T-helper 1 cell treated with Interleukin-12 subunit alpha and Interleukin-12 subunit beta and Interleukin-4 antibody, amounts not matched to agents 30 μg/mL and 1 μg/mL, for 36 hours (primary cell): ENCODE measurements at regions not wholly inside any gene's neighbourhood (a gene's known extent, or its start where the extent isn't known, plus 50 kb on each side); places are given as distances from the start of the nearest gene placed in this dataset.

Source experiments
- H3K27ac Mint-ChIP-seq: one replicate; pipeline ENCODE4 v1.8.0; 2021; ENCODE audit warnings: mild to moderate bottlenecking, mixed read lengths
- H3K27me3 Mint-ChIP-seq: one replicate; pipeline ENCODE4 v1.8.0; 2021; ENCODE audit warnings: low read depth, mixed read lengths
- H3K36me3 Mint-ChIP-seq: one replicate; pipeline ENCODE4 v1.8.0; 2021; ENCODE audit warnings: low read depth, mixed read lengths
- H3K4me1 Mint-ChIP-seq: one replicate; pipeline ENCODE4 v1.8.0; 2021; ENCODE audit warnings: low read depth, mixed read lengths
- H3K4me3 Mint-ChIP-seq: one replicate; pipeline ENCODE4 v1.8.0; 2021; ENCODE audit warnings: mild to moderate bottlenecking, moderate library complexity, mixed read lengths
- H3K9me3 Mint-ChIP-seq: one replicate; pipeline ENCODE4 v1.8.0; 2021; ENCODE audit warnings: mixed read lengths

DNA sequence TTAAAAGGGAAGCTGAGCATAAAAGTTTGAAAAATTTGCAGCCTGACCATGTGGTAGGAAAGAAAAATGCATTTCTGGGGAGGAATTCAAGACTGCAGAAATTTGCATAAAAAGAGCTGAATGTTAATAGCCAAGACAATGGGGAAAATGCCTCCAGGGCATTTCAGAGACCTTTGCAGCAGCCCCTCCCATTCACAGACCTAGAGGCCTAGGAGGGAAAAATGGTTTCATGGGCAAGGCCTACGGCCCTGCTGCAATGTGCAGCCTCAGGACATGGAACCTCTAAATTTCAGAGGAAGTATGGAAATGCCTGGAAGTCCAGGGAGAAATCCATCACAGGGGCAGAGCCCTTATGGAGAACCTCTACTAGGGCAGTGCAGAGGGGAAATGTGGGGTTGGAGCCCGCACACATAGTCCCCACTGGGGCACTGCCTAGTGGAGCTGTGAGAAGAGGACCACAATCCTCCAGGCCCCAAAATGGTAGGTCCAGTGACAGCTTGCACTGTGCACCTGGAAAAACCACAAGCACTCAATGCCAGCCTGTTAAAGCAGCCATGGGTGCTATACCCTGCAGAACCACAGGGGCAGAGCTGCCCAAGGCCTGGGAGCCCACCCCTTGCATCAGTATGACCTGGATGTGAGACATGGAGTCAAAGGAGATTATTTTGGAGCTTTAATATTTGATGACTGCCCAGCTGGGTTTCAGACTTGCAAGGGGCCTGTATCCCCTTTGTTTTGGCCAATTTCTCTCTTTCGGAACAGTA lies 243.8 kb downstream of the DNAJB9 start:
- Mint-ChIP-seq H3K36me3 (no peaks in the 10 kb centered on the region), H3K9me3 (no peaks in the 10 kb centered on the region), H3K4me3 (no peak overlapping the region), H3K4me1 (no peaks in the 10 kb centered on the region), H3K27ac (no peak overlapping the region), H3K27me3 (no peaks in the 10 kb centered on the region)

DNA sequence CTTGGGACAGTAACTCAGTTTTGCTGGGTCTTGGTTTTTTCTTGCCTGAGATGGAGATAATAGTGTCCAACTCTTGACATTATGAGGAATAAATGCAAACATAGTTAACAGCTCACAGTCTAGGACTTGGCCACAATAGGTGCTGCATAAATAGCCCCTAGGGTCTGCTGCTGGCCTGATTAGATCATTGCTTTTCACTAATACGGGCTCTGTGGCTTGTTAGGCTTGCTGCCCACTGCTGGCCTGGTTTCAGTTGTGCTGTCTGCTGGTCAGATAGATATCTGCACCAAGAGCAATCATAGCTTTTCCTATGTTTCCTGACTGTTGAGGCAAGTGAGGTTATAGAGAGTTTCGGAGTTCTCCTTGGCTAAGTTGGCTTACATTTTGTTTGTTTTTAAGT lies 246.1 kb downstream of the DNAJB9 start:
- Mint-ChIP-seq H3K9me3 (no peaks in the 10 kb centered on the region), H3K4me3 (no peak overlapping the region), H3K27me3 (no peaks in the 10 kb centered on the region), H3K27ac (no peak overlapping the region), H3K4me1 (no peaks in the 10 kb centered on the region), H3K36me3 (no peaks in the 10 kb centered on the region)

- Mint-ChIP-seq H3K27me3 (no peaks in the 10 kb centered on the region), H3K4me3 (no peak overlapping the region), H3K36me3 (no peaks in the 10 kb centered on the region), H3K4me1 (no peaks in the 10 kb centered on the region), H3K27ac (no peak overlapping the region), H3K9me3 (no peaks in the 10 kb centered on the region)
Measured at GRCh38 chr7:108818742-108819141, 249.1 kb downstream of the DNAJB9 start.

DNA sequence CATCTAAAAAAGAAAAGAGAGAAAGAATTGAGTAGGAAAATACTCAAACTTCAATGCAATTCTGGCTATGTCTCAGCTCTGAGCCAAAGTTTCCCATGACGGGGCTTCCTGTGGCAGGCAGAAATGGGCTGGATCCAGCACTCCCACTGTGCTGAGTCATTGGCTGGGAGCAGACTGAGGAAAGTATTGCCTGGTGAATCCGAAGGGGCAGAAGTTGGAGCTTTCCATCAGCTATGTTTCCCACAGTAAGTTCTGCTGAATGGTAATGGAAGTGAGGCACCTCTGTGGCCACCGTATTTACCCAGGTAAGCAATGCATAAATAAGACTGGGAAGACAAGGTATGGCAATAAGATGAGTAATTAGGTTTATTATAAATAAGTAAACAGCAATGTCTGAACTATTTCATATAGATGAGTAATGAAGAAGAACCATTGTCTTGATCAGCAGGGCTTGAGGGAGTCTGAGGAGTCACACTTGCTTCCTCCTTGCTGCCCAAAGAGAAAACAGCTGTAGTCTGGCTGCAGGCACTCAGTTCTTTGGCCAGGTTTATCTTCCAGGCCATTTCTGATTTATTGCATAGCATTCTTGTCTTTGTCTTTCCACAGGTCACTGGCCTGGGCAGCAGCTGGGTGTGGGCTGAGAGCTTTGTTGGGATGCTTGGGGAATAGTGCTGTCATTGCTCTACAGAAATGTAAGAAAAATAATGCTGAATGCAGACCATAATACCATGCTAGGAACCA lies 255.3 kb downstream of the DNAJB9 start:
- Mint-ChIP-seq H3K9me3 (no peaks in the 10 kb centered on the region), H3K27me3 (no peaks in the 10 kb centered on the region), H3K4me1 (no peaks in the 10 kb centered on the region), H3K36me3 (no peaks in the 10 kb centered on the region), H3K4me3 (no peak overlapping the region), H3K27ac (no peak overlapping the region)

- Mint-ChIP-seq H3K9me3 (no peaks in the 10 kb centered on the region), H3K27me3 (no peaks in the 10 kb centered on the region), H3K36me3 (no peaks in the 10 kb centered on the region), H3K4me3 (no peak overlapping the region), H3K27ac (no peak overlapping the region), H3K4me1 (no peaks in the 10 kb centered on the region)
Measured at GRCh38 chr7:108825581-108825909, 255.9 kb downstream of the DNAJB9 start.

DNA sequence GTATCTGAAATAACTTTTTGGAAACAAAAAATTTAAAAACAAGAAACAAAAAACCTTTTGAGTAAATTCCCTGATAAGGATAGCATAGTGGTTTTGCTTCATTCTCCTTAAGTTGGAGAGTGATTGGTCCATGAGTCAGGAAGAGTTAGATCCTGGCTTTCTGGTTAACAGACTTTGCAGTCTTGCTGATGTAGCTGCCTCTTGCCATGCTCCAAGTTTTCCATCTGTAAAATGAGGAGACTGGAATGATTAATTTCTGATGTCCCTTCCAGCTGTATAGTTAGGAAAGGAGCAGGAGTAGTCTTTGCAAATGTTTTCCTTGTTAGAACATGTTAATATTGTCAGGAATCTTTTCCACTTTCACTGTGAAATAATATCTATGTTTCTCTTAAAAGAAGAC lies 266.6 kb downstream of the DNAJB9 start:
- Mint-ChIP-seq H3K4me1 (no peaks in the 10 kb centered on the region), H3K9me3 (peaks cover 3% of the 10 kb centered on the region), H3K4me3 (no peak overlapping the region)

DNA sequence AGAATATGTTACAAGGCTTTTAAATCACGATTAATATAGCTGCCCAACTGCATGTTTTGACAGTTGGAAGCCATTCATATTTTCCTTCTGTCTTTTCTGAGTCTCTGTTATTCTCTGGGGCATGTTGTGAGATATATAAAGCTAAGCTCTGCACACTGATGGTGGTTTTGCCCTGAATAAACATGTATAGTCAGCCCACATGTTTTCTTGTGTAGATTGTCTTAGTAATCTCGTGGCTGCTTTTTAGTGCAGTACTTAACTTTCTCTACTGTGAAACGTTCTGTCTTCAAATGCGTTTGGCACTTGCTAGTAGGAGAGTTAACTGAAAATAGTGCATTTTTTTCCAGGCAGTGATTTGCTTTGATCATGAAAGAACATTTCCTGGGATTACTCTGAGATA lies 268.5 kb downstream of the DNAJB9 start:
- no peak overlapping the region for H3K4me3 Mint-ChIP-seq
- H3K9me3 Mint-ChIP-seq: peaks cover 3% of the 10 kb centered on the region
- H3K27ac Mint-ChIP-seq: no peak overlapping the region
- H3K4me1 Mint-ChIP-seq: no peaks in the 10 kb centered on the region
- H3K36me3 Mint-ChIP-seq: no peaks in the 10 kb centered on the region
- no peaks in the 10 kb centered on the region for H3K27me3 Mint-ChIP-seq

More for the DNA sequence above, 266.6 kb downstream of the DNAJB9 start:
- Mint-ChIP-seq H3K36me3 (no peaks in the 10 kb centered on the region), H3K27me3 (no peaks in the 10 kb centered on the region), H3K27ac (no peak overlapping the region)

DNA sequence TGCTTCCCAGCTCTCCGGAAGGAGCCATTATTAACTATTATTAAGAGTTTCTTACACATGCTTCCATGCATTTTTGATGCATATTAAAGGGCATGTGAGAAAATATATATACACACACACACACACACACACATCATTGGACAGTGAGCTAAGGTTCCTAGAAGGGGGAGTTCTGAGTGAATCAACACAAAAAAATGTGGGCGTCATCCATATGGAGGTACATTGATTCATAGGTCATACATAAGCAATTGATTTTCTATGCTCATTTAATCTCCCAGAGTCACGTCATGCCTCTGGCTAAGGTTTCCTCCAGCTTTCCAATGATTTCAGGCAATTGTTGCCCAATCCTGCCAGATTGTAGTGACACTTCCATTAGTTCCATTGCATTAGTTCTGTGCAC lies 269.4 kb downstream of the DNAJB9 start:
- peaks cover 3% of the 10 kb centered on the region for H3K9me3 Mint-ChIP-seq
- H3K27ac Mint-ChIP-seq: no peak overlapping the region
- H3K36me3 Mint-ChIP-seq: no peaks in the 10 kb centered on the region
- no peak overlapping the region for H3K4me3 Mint-ChIP-seq
- H3K27me3 Mint-ChIP-seq: no peaks in the 10 kb centered on the region
- H3K4me1 Mint-ChIP-seq: no peaks in the 10 kb centered on the region

DNA sequence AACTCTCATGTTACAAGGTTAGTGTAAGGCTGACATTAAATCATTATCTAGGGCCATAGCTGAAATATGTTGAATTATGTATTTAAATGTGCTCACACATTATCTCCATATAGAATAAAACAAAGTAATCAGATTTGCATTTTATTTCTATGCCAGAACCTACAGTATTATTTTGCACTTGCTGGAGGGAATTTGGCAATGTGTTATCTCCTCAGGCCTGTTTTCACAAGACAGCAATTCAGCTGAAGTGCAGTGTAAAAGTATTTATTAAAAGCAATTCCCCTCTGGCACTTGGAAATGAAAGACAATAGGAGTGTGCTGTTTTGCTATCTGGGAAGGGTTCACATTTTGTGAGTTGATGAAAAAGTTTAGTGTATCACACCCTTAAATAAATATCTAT lies 276.3 kb downstream of the DNAJB9 start:
- no peaks in the 10 kb centered on the region for H3K36me3 Mint-ChIP-seq
- H3K4me1 Mint-ChIP-seq: no peaks in the 10 kb centered on the region

DNA sequence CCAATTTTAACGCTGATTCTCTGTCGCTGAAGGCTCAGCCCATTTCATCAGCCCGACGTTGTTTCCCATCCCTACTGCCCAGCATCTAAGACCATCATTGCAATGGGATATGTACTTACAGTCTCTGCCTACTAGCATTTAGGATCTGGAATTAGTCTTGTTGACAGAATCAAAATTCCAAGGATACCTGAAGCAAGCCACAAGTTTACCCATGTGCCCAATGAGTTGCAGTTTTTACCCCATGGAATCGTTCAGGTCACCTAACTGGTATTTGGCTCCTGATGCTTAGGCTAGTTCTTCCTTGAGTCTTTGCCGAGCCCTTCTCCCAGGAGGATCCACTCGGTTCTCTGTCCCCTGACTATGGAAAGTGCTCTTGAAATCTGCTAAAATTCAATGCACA lies 276.8 kb downstream of the DNAJB9 start:
- Mint-ChIP-seq H3K27ac (no peak overlapping the region), H3K4me3 (no peak overlapping the region), H3K4me1 (no peaks in the 10 kb centered on the region), H3K27me3 (no peaks in the 10 kb centered on the region), H3K36me3 (no peaks in the 10 kb centered on the region), H3K9me3 (no peaks in the 10 kb centered on the region)

More for the DNA sequence above, 276.3 kb downstream of the DNAJB9 start:
- Mint-ChIP-seq H3K4me3 (no peak overlapping the region), H3K27ac (no peak overlapping the region), H3K9me3 (no peaks in the 10 kb centered on the region), H3K27me3 (no peaks in the 10 kb centered on the region)

DNA sequence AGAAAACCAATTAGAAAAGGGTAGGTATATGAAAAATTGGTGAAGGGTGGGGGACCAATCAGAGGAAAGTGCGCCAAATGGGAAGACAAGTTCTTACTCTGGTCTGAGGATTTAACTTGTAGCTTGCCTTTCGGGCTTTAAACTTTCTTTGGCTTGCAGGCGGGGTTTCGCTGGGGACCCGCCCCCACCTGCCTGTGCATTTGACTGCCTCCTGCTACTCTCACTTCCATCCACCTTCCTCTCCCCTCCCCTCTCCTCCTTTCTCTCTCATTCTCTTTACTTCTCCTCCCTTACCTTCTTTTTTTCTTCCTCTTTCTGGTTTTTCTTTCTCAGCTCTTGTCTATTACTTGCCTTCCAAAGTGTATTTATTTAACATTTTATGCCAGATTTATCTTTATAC lies 278.8 kb downstream of the DNAJB9 start:
- H3K27me3 Mint-ChIP-seq: no peaks in the 10 kb centered on the region
- no peak overlapping the region for H3K27ac Mint-ChIP-seq
- H3K4me3 Mint-ChIP-seq: no peak overlapping the region
- H3K4me1 Mint-ChIP-seq: no peaks in the 10 kb centered on the region
- H3K9me3 Mint-ChIP-seq: no peaks in the 10 kb centered on the region
- H3K36me3 Mint-ChIP-seq: no peaks in the 10 kb centered on the region

DNA sequence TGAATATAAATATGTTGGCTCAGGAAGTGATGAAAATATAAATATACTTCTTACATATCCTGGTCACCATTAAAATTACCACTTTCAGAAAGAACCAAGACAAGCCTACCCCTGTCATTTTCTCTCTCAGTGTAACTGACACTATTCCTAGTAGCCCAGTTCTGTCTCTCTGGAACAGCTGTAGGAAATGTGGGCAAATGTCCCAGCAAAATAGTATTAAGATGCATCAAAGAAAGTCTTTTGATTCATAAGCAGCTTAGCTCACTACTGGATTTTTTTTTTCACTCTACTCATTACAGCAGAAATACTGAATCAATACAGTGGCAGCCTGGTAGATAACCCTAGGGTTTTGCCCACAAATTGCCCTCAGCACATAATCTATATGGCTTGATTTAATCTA lies 290.9 kb downstream of the DNAJB9 start:
- H3K36me3 Mint-ChIP-seq: no peaks in the 10 kb centered on the region
- H3K9me3 Mint-ChIP-seq: peaks cover 4% of the 10 kb centered on the region
- no peaks in the 10 kb centered on the region for H3K27me3 Mint-ChIP-seq
- no peak overlapping the region for H3K4me3 Mint-ChIP-seq
- H3K4me1 Mint-ChIP-seq: no peaks in the 10 kb centered on the region
- no peak overlapping the region for H3K27ac Mint-ChIP-seq

DNA sequence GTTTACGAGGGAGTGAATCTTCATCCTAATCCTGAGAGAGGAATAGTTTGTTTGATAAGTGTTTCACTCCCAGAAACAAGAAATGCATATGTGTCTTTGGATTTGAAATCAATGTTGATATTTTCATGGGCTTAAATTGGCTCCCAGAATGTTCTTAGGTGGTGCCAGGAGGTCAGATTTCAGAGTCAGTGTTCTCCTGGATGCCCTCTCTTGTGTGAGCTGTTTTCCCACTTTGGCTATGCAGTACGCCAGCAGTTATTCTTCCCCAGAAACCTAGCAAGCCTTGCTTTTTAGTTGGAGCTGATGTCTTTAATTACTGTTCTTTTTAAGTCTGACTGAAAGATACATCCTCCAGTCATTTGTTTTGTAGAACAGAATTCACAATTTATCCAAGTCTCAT lies 291.4 kb downstream of the DNAJB9 start:
- Mint-ChIP-seq H3K27me3 (no peaks in the 10 kb centered on the region), H3K27ac (no peak overlapping the region), H3K36me3 (no peaks in the 10 kb centered on the region), H3K4me1 (no peaks in the 10 kb centered on the region), H3K9me3 (peaks cover 4% of the 10 kb centered on the region), H3K4me3 (no peak overlapping the region)

- Mint-ChIP-seq H3K36me3 (no peaks in the 10 kb centered on the region), H3K27ac (no peak overlapping the region), H3K27me3 (no peaks in the 10 kb centered on the region), H3K4me3 (no peak overlapping the region), H3K4me1 (no peaks in the 10 kb centered on the region), H3K9me3 (peaks cover 4% of the 10 kb centered on the region)
Measured at GRCh38 chr7:108863227-108863848, 293.7 kb downstream of the DNAJB9 start.

GRCh38 chr7:108869070-108869469 lies 299.4 kb downstream of the DNAJB9 start:
- peaks cover 4% of the 10 kb centered on the region for H3K9me3 Mint-ChIP-seq
- no peak overlapping the region for H3K27ac Mint-ChIP-seq
- H3K36me3 Mint-ChIP-seq: no peaks in the 10 kb centered on the region
- no peaks in the 10 kb centered on the region for H3K4me1 Mint-ChIP-seq
- no peak overlapping the region for H3K4me3 Mint-ChIP-seq
- no peaks in the 10 kb centered on the region for H3K27me3 Mint-ChIP-seq
